Pancreas (tissue), 10 donors: ENCODE measurements at regions not wholly inside any gene's neighbourhood (a gene's known extent, or its start where the extent isn't known, plus 50 kb on each side); places are given as distances from the start of the nearest gene placed in this dataset.
"Not testable (repeated sequence)": the region's sequence is repeated elsewhere in the genome, so short reads cannot be mapped to it uniquely, and the experiment has no call there.

Experiments used
- ATAC-seq, 4 donors: fragments of 200-7000 bp; cut with Tn5 transposase; one replicate each; pipeline versions ENCODE4 v1.8.0 to v1.9.1; 2020; ENCODE audit warnings: mild to moderate bottlenecking in 4 of 4, moderate library complexity in 4 of 4
- DNase-seq, 6 donors: peaks; one replicate each; pipeline ENCODE4 v3.0.0-alpha.2; 2020
- FAIRE-seq: peaks from 2 replicates; lab custom pipeline; 2012; peaks lifted over from hg19 to GRCh38; lab: Jason Lieb, UNC
- H3K27ac ChIP-seq, 4 donors: fragments of 200-600 bp; sonication (generic); 1 replicate in 3 of 4; 2 replicates in 1 of 4; pipeline versions ENCODE4 v1.5.0 to v1.8.0; 2020
- H3K27me3 ChIP-seq, 4 donors: fragments of 200-600 bp; one replicate each; pipeline ENCODE4 v1.8.0; 2021
- H3K36me3 ChIP-seq, 3 donors: fragments of 200-600 bp; sonication (generic) in 1 of 3; one replicate each; pipeline versions ENCODE4 v1.5.0 to v1.8.0; 2020 to 2021
- H3K4me1 ChIP-seq, 3 donors: fragments of 200-600 bp; one replicate each; pipeline ENCODE4 v1.8.0; 2021
- H3K4me3 ChIP-seq, 4 donors: fragments of 200-600 bp; sonication (generic) in 2 of 4; one replicate each; pipeline versions ENCODE4 v1.5.0 to v1.8.0; 2020 to 2021
- H3K9me3 ChIP-seq, 4 donors: fragments of 200-600 bp; one replicate each; pipeline ENCODE4 v1.8.0; 2021
- CTCF ChIP-seq, 4 donors: fragments of 200-600 bp; sonication (generic) in 3 of 4; IDR thresholded peaks; one replicate each; pipeline versions ENCODE4 v1.5.0 to v1.8.0; 2021; ENCODE audit warnings: antibody characterized with exemption in 4 of 4
- WGBS, 2 donors: extraction: QIAGEN DNeasy Blood & Tissue Kit; methylation state at CpG; one replicate each; pipeline ENCODE4 v1.1.7; 2013; 5-methylcytosine and 5-hydroxymethylcytosine counted together
- intact Hi-C, 3 donors: fragments of 100-400 bp; cut with DNase I; formaldehyde crosslinking; loops; one replicate each; pipeline versions ENCODE4 v1.11.1 to v1.14.2; 2022
- donor health status: healthy with polysubstance abuse.
- donor health status: DM: no; HTN: no; CAD: no; lungs with moderate emphysema.
- donor health status: DM: no; HTN: no; CAD: no.
- donor health status: control.
- donor health status: control.
- donor health status: Bipolar disorder and iron deficiency.
- donor health status: DM: yes; HTN: yes; CAD: no.
- donor health status: DM: no; HTN: no; CAD: no.
- donor health status: DM: no; HTN: no; CAD: no.
- donor health status: DM: yes; HTN: yes; CAD: no.

- Histone ChIP-seq H3K9me3 (no peaks in the 10 kb centered on the region), H3K27me3 (no peaks in the 10 kb centered on the region), H3K4me3 (no peak overlapping the region), H3K27ac (no peak overlapping the region), H3K4me1 (no peaks in the 10 kb centered on the region), H3K36me3 (no peaks in the 10 kb centered on the region)
- 83 to 87% methylated on average over 5 of the region's 5 CpGs for WGBS, 2 donors
- DNase-seq (no peak), FAIRE-seq (no peak), ATAC-seq (no peak)
- intact Hi-C loops = no loop called here
- TF ChIP-seq CTCF (IDR thresholded peaks at IDR 0.05) = no peak
These were observed 362.5 kb upstream of the FAT1 start for GRCh38 chr4:187086151-187086550.

GRCh38 chr4:187088070-187088799 lies 364.6 kb upstream of the FAT1 start:
- WGBS, 2 donors = 69 to 71% methylated on average over 13 of the region's 13 CpGs
- no peak for TF ChIP-seq CTCF (IDR thresholded peaks at IDR 0.05)
- DNase-seq (no peak), ATAC-seq (no peak), FAIRE-seq (no peak)
- H3K36me3 ChIP-seq = no peaks in the 10 kb centered on the region
- H3K27me3 ChIP-seq = no peaks in the 10 kb centered on the region
- intact Hi-C loops = no loop called here
- H3K4me1 ChIP-seq = no peaks in the 10 kb centered on the region
- no peak overlapping the region for H3K4me3 ChIP-seq
- H3K9me3 ChIP-seq = no peaks in the 10 kb centered on the region
- H3K27ac ChIP-seq = no peak overlapping the region

- H3K36me3 ChIP-seq = no peaks in the 10 kb centered on the region
- whole genome bisulfite sequencing, 2 donors = 94 to 95% methylated on average over 11 of the region's 11 CpGs
- no peak for ATAC-seq
- no peak for FAIRE-seq
- H3K4me3 ChIP-seq = no peak overlapping the region
- no peak for TF ChIP-seq CTCF (IDR thresholded peaks at IDR 0.05)
- H3K27me3 ChIP-seq = no peaks in the 10 kb centered on the region
- H3K4me1 ChIP-seq = no peaks in the 10 kb centered on the region
- intact Hi-C loops = no loop called here
- DNase-seq = no peak
- H3K9me3 ChIP-seq = no peaks in the 10 kb centered on the region
- H3K27ac ChIP-seq = no peak overlapping the region
These were observed 366.7 kb upstream of the FAT1 start for GRCh38 chr4:187090401-187090800.

- FAIRE-seq, DNase-seq, H3K27me3 ChIP-seq, intact Hi-C loops, ATAC-seq, H3K36me3 ChIP-seq, H3K9me3 ChIP-seq, H3K4me3 ChIP-seq, H3K4me1 ChIP-seq, H3K27ac ChIP-seq: not testable (repeated sequence)
- 86 to 98% methylated on average over 4 to 6 of the region's 6 CpGs for WGBS, 2 donors
These were observed 367.2 kb upstream of the FAT1 start for GRCh38 chr4:187090832-187091231.

- Histone ChIP-seq H3K27me3 (no peaks in the 10 kb centered on the region), H3K9me3 (no peaks in the 10 kb centered on the region), H3K4me3 (no peak overlapping the region), H3K27ac (no peak overlapping the region), H3K36me3 (no peaks in the 10 kb centered on the region), H3K4me1 (no peaks in the 10 kb centered on the region)
- DNase-seq (no peak), ATAC-seq (no peak), FAIRE-seq (no peak)
- WGBS, 2 donors = 45 to 46% methylated on average over 3 of the region's 3 CpGs
- TF ChIP-seq CTCF (IDR thresholded peaks at IDR 0.05) = no peak
- intact Hi-C loops = no loop called here
These were observed 370.5 kb upstream of the FAT1 start for GRCh38 chr4:187094144-187094543.
